H9 (cell line): ENCODE measurements at regions not wholly inside any gene's neighbourhood (a gene's known extent, or its start where the extent isn't known, plus 50 kb on each side); places are given as distances from the start of the nearest gene placed in this dataset.

Source experiments
- DNase-seq: peaks from one replicate; pipeline ENCODE4 v3.0.0-alpha.2; 2017
- H2AFZ ChIP-seq: one replicate; pipeline ENCODE4 v1.6.1; 2013; ENCODE audit warnings: mild to moderate bottlenecking, low read length, control low read depth, moderate library complexity
- H2AK5ac ChIP-seq: 2 replicates; pipeline ENCODE4 v1.6.1; 2013; ENCODE audit warnings: low read length, control low read depth, mixed read lengths; ENCODE audit not compliant: insufficient read length
- H2BK120ac ChIP-seq: one replicate; pipeline ENCODE4 v1.6.1; 2013; ENCODE audit warnings: low read depth, mild to moderate bottlenecking, low read length, control low read depth, inconsistent platforms; ENCODE audit not compliant: poor library complexity, severe bottlenecking
- H2BK12ac ChIP-seq: 2 replicates; pipeline ENCODE4 v1.6.1; 2013; ENCODE audit warnings: low read length, control low read depth, mixed read lengths, low read depth; ENCODE audit not compliant: insufficient read length
- H2BK15ac ChIP-seq: 2 replicates; pipeline ENCODE4 v1.6.1; 2013; ENCODE audit warnings: low read depth, low read length, control low read depth
- H2BK20ac ChIP-seq: one replicate; pipeline ENCODE4 v1.6.1; 2013; ENCODE audit warnings: low read depth, mild to moderate bottlenecking, low read length, control low read depth, inconsistent platforms; ENCODE audit not compliant: poor library complexity, severe bottlenecking
- H2BK5ac ChIP-seq: 2 replicates; pipeline ENCODE4 v1.6.1; 2013; ENCODE audit warnings: low read length, control low read depth, mixed read lengths; ENCODE audit not compliant: insufficient read length
- H3K14ac ChIP-seq: 2 replicates; pipeline ENCODE4 v1.6.1; 2013; ENCODE audit warnings: low read length, control low read depth; ENCODE audit not compliant: insufficient read depth
- H3K18ac ChIP-seq: 2 replicates; pipeline ENCODE4 v1.6.1; 2013; ENCODE audit warnings: low read depth, mild to moderate bottlenecking, mixed read lengths, low read length, control low read depth; ENCODE audit not compliant: insufficient read length
- H3K23ac ChIP-seq: 2 replicates; pipeline ENCODE4 v1.6.1; 2013; ENCODE audit warnings: low read length, control low read depth, mixed read lengths, low read depth; ENCODE audit not compliant: insufficient read length
- H3K23me2 ChIP-seq: 2 replicates; pipeline ENCODE4 v1.6.1; 2013; ENCODE audit warnings: low read depth, mild to moderate bottlenecking, mixed read lengths, low read length, control low read depth; ENCODE audit not compliant: insufficient read length, poor library complexity, severe bottlenecking
- H3K27ac ChIP-seq: 2 replicates; pipeline ENCODE4 v1.5.1; 2013; ENCODE audit warnings: low read length, control low read depth, mixed read lengths, low read depth; ENCODE audit not compliant: insufficient read length
- H3K27me3 ChIP-seq: 2 replicates; pipeline ENCODE4 v1.6.1; 2013; ENCODE audit warnings: low read length, control low read depth, inconsistent platforms; ENCODE audit not compliant: insufficient read depth
- H3K4ac ChIP-seq: 2 replicates; pipeline ENCODE4 v1.6.1; 2013; ENCODE audit warnings: low read depth, mild to moderate bottlenecking, control low read depth, inconsistent platforms, low read length, moderate library complexity
- H3K4me1 ChIP-seq: 2 replicates; pipeline ENCODE4 v1.6.1; 2013; ENCODE audit warnings: low read length, control low read depth, inconsistent platforms; ENCODE audit not compliant: insufficient read depth
- H3K4me2 ChIP-seq: 2 replicates; pipeline ENCODE4 v1.6.1; 2013; ENCODE audit warnings: low read length, control low read depth, mixed read lengths; ENCODE audit not compliant: insufficient read length, insufficient read depth
- H3K56ac ChIP-seq: 2 replicates; pipeline ENCODE4 v1.6.1; 2013; ENCODE audit warnings: low read depth, mild to moderate bottlenecking, mixed read lengths, low read length, control low read depth; ENCODE audit not compliant: insufficient read length
- H3K79me1 ChIP-seq: 2 replicates; pipeline ENCODE4 v1.6.1; 2013; ENCODE audit warnings: low read depth, mild to moderate bottlenecking, moderate library complexity, low read length, control low read depth, inconsistent platforms; ENCODE audit not compliant: insufficient read depth, poor library complexity, severe bottlenecking
- H3K79me2 ChIP-seq: 2 replicates; pipeline ENCODE4 v1.6.1; 2013; ENCODE audit warnings: low read length, control low read depth, inconsistent platforms; ENCODE audit not compliant: insufficient read depth
- H3K9ac ChIP-seq: 2 replicates; pipeline ENCODE4 v1.6.1; 2013; ENCODE audit warnings: low read length, control low read depth, mixed read lengths; ENCODE audit not compliant: insufficient read length; ENCODE audit errors: extremely low read depth
- H3K9me3 ChIP-seq: one replicate; pipeline ENCODE4 v1.6.1; 2013; ENCODE audit warnings: low read depth, low read length, inconsistent platforms; ENCODE audit not compliant: control insufficient read depth
- H3T11ph ChIP-seq: one replicate; pipeline ENCODE4 v1.6.1; 2013; ENCODE audit warnings: mild to moderate bottlenecking, low read length, control low read depth, inconsistent platforms
- H4K20me1 ChIP-seq: one replicate; pipeline ENCODE4 v1.6.1; 2013; ENCODE audit not compliant: control insufficient read depth, insufficient read length, insufficient read depth
- H4K5ac ChIP-seq: 2 replicates; pipeline ENCODE4 v1.6.1; 2013; ENCODE audit warnings: low read depth, mild to moderate bottlenecking, mixed read lengths, low read length, control low read depth; ENCODE audit not compliant: insufficient read length
- H4K8ac ChIP-seq: replicated peaks from 2 replicates; pipeline ENCODE4 v1.6.1; 2013; ENCODE audit warnings: low read length, control low read depth, mixed read lengths, low read depth; ENCODE audit not compliant: insufficient read length
- H4K91ac ChIP-seq: 2 replicates; pipeline ENCODE4 v1.6.1; 2013; ENCODE audit warnings: low read depth, mild to moderate bottlenecking, moderate library complexity, mixed read lengths, low read length, control low read depth; ENCODE audit not compliant: insufficient read length
- H3K27ac Mint-ChIP-seq, 3 experiments: 2 replicates in 2 of 3; 3 replicates in 1 of 3; pipeline ENCODE4 v1.8.0; 2020 to 2021; ENCODE audit warnings: mixed read lengths in 3 of 3, mild to moderate bottlenecking in 1 of 3, moderate library complexity in 1 of 3
- H3K27me3 Mint-ChIP-seq: 2 replicates; pipeline ENCODE4 v1.8.0; 2021; ENCODE audit warnings: low read depth, mild to moderate bottlenecking, moderate library complexity, mixed read lengths
- H3K36me3 Mint-ChIP-seq, 3 experiments: 2 replicates in 2 of 3; 3 replicates in 1 of 3; pipeline ENCODE4 v1.8.0; 2020 to 2021; ENCODE audit warnings: low read depth in 3 of 3, mixed read lengths in 3 of 3; ENCODE audit not compliant: insufficient read depth in 1 of 3
- H3K4me1 Mint-ChIP-seq, 2 experiments: 2 replicates each; pipeline ENCODE4 v1.8.0; 2020; ENCODE audit warnings: mixed read lengths in 2 of 2
- H3K4me3 Mint-ChIP-seq, 2 experiments: 2 replicates in 1 of 2; 3 replicates in 1 of 2; pipeline ENCODE4 v1.8.0; 2020 to 2021; ENCODE audit warnings: mild to moderate bottlenecking in 2 of 2, mixed read lengths in 2 of 2, moderate library complexity in 1 of 2
- H3K9me3 Mint-ChIP-seq, 2 experiments: 2 replicates in 1 of 2; 3 replicates in 1 of 2; pipeline ENCODE4 v1.8.0; 2020; ENCODE audit warnings: mild to moderate bottlenecking in 2 of 2, mixed read lengths in 2 of 2, moderate library complexity in 1 of 2
- WGBS: extraction: QIAGEN DNeasy Blood & Tissue Kit; methylation state at CpG from one replicate; pipeline ENCODE4 v1.1.7; 2013; ENCODE audit warnings: missing lambda C conversion rate, low lambda C conversion rate, mixed read lengths; ENCODE audit not compliant: insufficient read length; ENCODE audit errors: extremely low coverage; 5-methylcytosine and 5-hydroxymethylcytosine counted together
- TF ChIP-seq, protein P1 (sequence below): fragments of 200-600 bp; sonication (generic); conservative IDR thresholded peaks from 3 replicates; pipeline ENCODE4 v1.8.0; 2021; ENCODE audit warnings: antibody characterized with exemption, mild to moderate bottlenecking

DNA sequence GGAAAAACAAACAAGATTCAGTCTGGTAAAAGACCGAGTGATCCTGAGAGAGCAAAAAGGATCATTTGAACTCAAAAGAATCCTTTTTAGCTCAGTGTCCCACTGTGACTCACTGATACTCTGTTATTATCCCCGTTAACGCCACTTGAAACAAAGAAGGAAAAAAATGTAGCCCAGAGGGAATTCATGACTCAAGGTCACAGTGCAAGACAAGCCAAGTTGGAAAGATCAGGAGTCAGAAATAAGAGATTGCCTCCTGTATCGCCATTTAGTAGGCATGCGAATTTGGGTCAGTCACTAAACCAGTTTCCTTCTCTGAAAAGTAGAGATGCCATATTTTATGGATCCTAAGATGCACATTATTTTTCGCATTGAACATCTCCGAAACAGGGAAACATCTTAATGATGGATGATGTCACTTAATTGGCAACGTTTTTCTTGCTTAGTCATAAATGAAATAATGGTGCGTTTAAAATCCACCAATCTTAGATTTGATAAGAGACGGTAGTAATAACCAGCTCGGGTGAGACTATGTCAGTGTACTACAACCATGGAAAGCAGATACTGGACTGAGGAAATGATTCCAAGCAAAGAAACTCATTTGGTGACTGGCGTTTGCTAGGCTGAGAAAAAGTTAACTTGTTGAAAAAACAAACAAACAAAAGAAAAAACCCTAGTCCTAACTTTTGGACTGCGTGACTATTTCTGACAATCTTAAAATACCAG is 502.0 kb upstream of the CELF2 start:
- no peak for DNase-seq
- no peaks in the 10 kb centered on the region for H3K79me2 ChIP-seq
- no peak overlapping the region for H3K23ac ChIP-seq
- no peak overlapping the region for H2AFZ ChIP-seq
- WGBS, result no CpG with 5 or more reads among the region's 13 CpGs
- TF ChIP-seq, protein P1, sequence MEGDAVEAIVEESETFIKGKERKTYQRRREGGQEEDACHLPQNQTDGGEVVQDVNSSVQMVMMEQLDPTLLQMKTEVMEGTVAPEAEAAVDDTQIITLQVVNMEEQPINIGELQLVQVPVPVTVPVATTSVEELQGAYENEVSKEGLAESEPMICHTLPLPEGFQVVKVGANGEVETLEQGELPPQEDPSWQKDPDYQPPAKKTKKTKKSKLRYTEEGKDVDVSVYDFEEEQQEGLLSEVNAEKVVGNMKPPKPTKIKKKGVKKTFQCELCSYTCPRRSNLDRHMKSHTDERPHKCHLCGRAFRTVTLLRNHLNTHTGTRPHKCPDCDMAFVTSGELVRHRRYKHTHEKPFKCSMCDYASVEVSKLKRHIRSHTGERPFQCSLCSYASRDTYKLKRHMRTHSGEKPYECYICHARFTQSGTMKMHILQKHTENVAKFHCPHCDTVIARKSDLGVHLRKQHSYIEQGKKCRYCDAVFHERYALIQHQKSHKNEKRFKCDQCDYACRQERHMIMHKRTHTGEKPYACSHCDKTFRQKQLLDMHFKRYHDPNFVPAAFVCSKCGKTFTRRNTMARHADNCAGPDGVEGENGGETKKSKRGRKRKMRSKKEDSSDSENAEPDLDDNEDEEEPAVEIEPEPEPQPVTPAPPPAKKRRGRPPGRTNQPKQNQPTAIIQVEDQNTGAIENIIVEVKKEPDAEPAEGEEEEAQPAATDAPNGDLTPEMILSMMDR, result no peak
- no peak overlapping the region for H4K5ac ChIP-seq
- no peak overlapping the region for H2BK5ac ChIP-seq
- H3T11ph ChIP-seq, result no peak overlapping the region
- no peak overlapping the region for H3K27ac ChIP-seq
- no peaks in the 10 kb centered on the region for H4K20me1 ChIP-seq
- no peak overlapping the region for H2BK20ac ChIP-seq
- no peak overlapping the region for H3K18ac ChIP-seq
- H3K9ac ChIP-seq, result no peak overlapping the region
- H3K36me3 Mint-ChIP-seq, result no peaks in the 10 kb centered on the region
- no peaks in the 10 kb centered on the region for H3K27me3 ChIP-seq
- no peak overlapping the region for H2AK5ac ChIP-seq
- no peak overlapping the region for H2BK15ac ChIP-seq
- no peak overlapping the region for H4K8ac ChIP-seq
- H3K27ac Mint-ChIP-seq, result no peak overlapping the region
- no peak overlapping the region for H4K91ac ChIP-seq
- H3K27me3 Mint-ChIP-seq, result no peaks in the 10 kb centered on the region
- H3K4me2 ChIP-seq, result no peak overlapping the region
- H3K4me1 Mint-ChIP-seq, result peaks cover 5 to 19% of the 10 kb centered on the region in 2 experiments
- H3K56ac ChIP-seq, result no peak overlapping the region
- H3K9me3 Mint-ChIP-seq, result no peaks in the 10 kb centered on the region
- H3K4me1 ChIP-seq, result no peaks in the 10 kb centered on the region
- H3K4ac ChIP-seq, result no peak overlapping the region
- H3K9me3 ChIP-seq, result no peaks in the 10 kb centered on the region
- no peaks in the 10 kb centered on the region for H3K23me2 ChIP-seq
- H3K4me3 Mint-ChIP-seq, result no peak overlapping the region
- no peak overlapping the region for H2BK120ac ChIP-seq
- no peak overlapping the region for H2BK12ac ChIP-seq
- no peaks in the 10 kb centered on the region for H3K79me1 ChIP-seq
- no peak overlapping the region for H3K14ac ChIP-seq
